SK-N-SH treated with all-trans-retinoic acid at 6 μM for 48 hours (cell line): ENCODE measurements at regions not wholly inside any gene's neighbourhood (a gene's known extent, or its start where the extent isn't known, plus 50 kb on each side); places are given as distances from the start of the nearest gene placed in this dataset.
"Not testable (repeated sequence)": the region's sequence is repeated elsewhere in the genome, so short reads cannot be mapped to it uniquely, and the experiment has no call there.

Experiments used
- ATAC-seq: fragments of 200-7000 bp; cut with Tn5 transposase; 3 replicates; pipeline ENCODE4 v1.9.1; 2020; ENCODE audit warnings: mild to moderate bottlenecking, moderate library complexity
- ARNTL ChIP-seq: fragments of 450-650 bp; formaldehyde crosslinking; IDR thresholded peaks from 2 replicates; pipeline ENCODE4 v1.5.0; 2020; ENCODE audit warnings: low read depth, mild to moderate bottlenecking, moderate library complexity, borderline replicate concordance
- BACH2 ChIP-seq: fragments of 250-450 bp; sonication (Bioruptor Pico); IDR thresholded peaks from 2 replicates; pipeline ENCODE4 v1.9.0; 2021; ENCODE audit warnings: mild to moderate bottlenecking, borderline replicate concordance
- CSDC2 ChIP-seq: fragments of 250-450 bp; sonication (Bioruptor Pico); IDR thresholded peaks from 2 replicates; pipeline ENCODE4 v1.5.0; 2020; ENCODE audit warnings: mild to moderate bottlenecking, moderate library complexity
- ESRRG ChIP-seq: fragments of 250-450 bp; sonication (Bioruptor Pico); IDR thresholded peaks from 2 replicates; pipeline ENCODE4 v1.6.1; 2021; ENCODE audit warnings: mild to moderate bottlenecking
- GLIS3 ChIP-seq: fragments of 250-450 bp; sonication (Bioruptor Pico); IDR thresholded peaks from 2 replicates; pipeline ENCODE4 v1.5.0; 2020; ENCODE audit warnings: mild to moderate bottlenecking, moderate library complexity
- ISL1 ChIP-seq: fragments of 250-450 bp; sonication (Bioruptor Pico); IDR thresholded peaks from 2 replicates; pipeline ENCODE4 v2.1.2; 2022; ENCODE audit warnings: mild to moderate bottlenecking, moderate library complexity
- OSR1 ChIP-seq: fragments of 250-450 bp; sonication (Bioruptor Pico); IDR thresholded peaks from 2 replicates; pipeline ENCODE4 v1.8.0; 2022; ENCODE audit warnings: moderate library complexity, mild to moderate bottlenecking, inconsistent platforms
- PPARA ChIP-seq: fragments of 250-450 bp; sonication (Bioruptor Pico); IDR thresholded peaks from 2 replicates; pipeline ENCODE4 v1.5.0; 2020; ENCODE audit warnings: mild to moderate bottlenecking, borderline replicate concordance
- RARB ChIP-seq: fragments of 250-450 bp; sonication (Bioruptor Pico); IDR thresholded peaks from 2 replicates; pipeline ENCODE4 v1.8.0; 2021; ENCODE audit warnings: mild to moderate bottlenecking, moderate library complexity
- SNAI2 ChIP-seq: fragments of 250-450 bp; sonication (Bioruptor Pico); IDR thresholded peaks from 2 replicates; pipeline ENCODE4 v1.5.0; 2020; ENCODE audit warnings: mild to moderate bottlenecking, moderate library complexity
- TCF4 ChIP-seq: fragments of 250-450 bp; sonication (Bioruptor Pico); IDR thresholded peaks from 2 replicates; pipeline ENCODE4 v1.8.0; 2021; ENCODE audit warnings: mild to moderate bottlenecking, moderate library complexity, borderline replicate concordance
- TOX ChIP-seq: fragments of 250-450 bp; sonication (Bioruptor Pico); IDR thresholded peaks from 2 replicates; pipeline ENCODE4 v1.8.0; 2021; ENCODE audit warnings: mild to moderate bottlenecking, moderate library complexity, borderline replicate concordance
- ZC3H10 ChIP-seq: fragments of 250-450 bp; sonication (Bioruptor Pico); IDR thresholded peaks from 2 replicates; pipeline ENCODE4 v1.5.1; 2021; ENCODE audit warnings: mild to moderate bottlenecking, moderate library complexity
- ZFP3 ChIP-seq: fragments of 250-450 bp; sonication (Bioruptor Pico); IDR thresholded peaks from 2 replicates; pipeline ENCODE4 v1.5.0; 2020; ENCODE audit warnings: mild to moderate bottlenecking, moderate library complexity
- ZFP30 ChIP-seq: fragments of 450-650 bp; formaldehyde crosslinking; IDR thresholded peaks from 2 replicates; pipeline ENCODE4 v1.5.0; 2022; ENCODE audit warnings: mild to moderate bottlenecking, moderate library complexity
- ZNF565 ChIP-seq: fragments of 450-650 bp; formaldehyde crosslinking; conservative IDR thresholded peaks from 2 replicates; pipeline ENCODE4 v1.5.0; 2020; ENCODE audit warnings: low read depth, mild to moderate bottlenecking, moderate library complexity
- ZNF70 ChIP-seq: fragments of 450-650 bp; formaldehyde crosslinking; IDR thresholded peaks from 2 replicates; pipeline ENCODE4 v1.5.0; 2020; ENCODE audit warnings: mild to moderate bottlenecking, moderate library complexity
- ZNF8 ChIP-seq: fragments of 450-650 bp; formaldehyde crosslinking; IDR thresholded peaks from 2 replicates; pipeline ENCODE4 v1.5.0; 2020; ENCODE audit warnings: mild to moderate bottlenecking, moderate library complexity
- TF ChIP-seq, protein P1 (sequence below): fragments of 250-450 bp; sonication (Bioruptor Pico); IDR thresholded peaks from 2 replicates; pipeline ENCODE4 v1.5.1; 2020; ENCODE audit warnings: low read depth, mild to moderate bottlenecking, moderate library complexity
- TF ChIP-seq, protein P2 (sequence below): fragments of 250-450 bp; sonication (Bioruptor Pico); IDR thresholded peaks from 2 replicates; pipeline ENCODE4 v1.8.0; 2020; ENCODE audit warnings: mild to moderate bottlenecking, moderate library complexity, borderline replicate concordance

- TF ChIP-seq BACH2 (no peak), ESRRG (no peak), TOX (CRISPR knock-in tag) (no peak), ZNF70 (no peak), GLIS3 (CRISPR knock-in tag) (no peak), ISL1 (CRISPR knock-in tag) (no peak), ZFP30 (CRISPR knock-in tag) (no peak), PPARA (no peak), ARNTL (CRISPR knock-in tag) (no peak), CSDC2 (no peak), ZFP3 (no peak), RARB (CRISPR knock-in tag) (no peak), OSR1 (CRISPR knock-in tag) (no peak)
- TF ChIP-seq, protein P1, sequence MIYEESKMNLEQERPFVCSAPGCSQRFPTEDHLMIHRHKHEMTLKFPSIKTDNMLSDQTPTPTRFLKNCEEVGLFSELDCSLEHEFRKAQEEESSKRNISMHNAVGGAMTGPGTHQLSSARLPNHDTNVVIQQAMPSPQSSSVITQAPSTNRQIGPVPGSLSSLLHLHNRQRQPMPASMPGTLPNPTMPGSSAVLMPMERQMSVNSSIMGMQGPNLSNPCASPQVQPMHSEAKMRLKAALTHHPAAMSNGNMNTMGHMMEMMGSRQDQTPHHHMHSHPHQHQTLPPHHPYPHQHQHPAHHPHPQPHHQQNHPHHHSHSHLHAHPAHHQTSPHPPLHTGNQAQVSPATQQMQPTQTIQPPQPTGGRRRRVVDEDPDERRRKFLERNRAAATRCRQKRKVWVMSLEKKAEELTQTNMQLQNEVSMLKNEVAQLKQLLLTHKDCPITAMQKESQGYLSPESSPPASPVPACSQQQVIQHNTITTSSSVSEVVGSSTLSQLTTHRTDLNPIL (CRISPR knock-in tag): no peak
- TF ChIP-seq, protein P2, sequence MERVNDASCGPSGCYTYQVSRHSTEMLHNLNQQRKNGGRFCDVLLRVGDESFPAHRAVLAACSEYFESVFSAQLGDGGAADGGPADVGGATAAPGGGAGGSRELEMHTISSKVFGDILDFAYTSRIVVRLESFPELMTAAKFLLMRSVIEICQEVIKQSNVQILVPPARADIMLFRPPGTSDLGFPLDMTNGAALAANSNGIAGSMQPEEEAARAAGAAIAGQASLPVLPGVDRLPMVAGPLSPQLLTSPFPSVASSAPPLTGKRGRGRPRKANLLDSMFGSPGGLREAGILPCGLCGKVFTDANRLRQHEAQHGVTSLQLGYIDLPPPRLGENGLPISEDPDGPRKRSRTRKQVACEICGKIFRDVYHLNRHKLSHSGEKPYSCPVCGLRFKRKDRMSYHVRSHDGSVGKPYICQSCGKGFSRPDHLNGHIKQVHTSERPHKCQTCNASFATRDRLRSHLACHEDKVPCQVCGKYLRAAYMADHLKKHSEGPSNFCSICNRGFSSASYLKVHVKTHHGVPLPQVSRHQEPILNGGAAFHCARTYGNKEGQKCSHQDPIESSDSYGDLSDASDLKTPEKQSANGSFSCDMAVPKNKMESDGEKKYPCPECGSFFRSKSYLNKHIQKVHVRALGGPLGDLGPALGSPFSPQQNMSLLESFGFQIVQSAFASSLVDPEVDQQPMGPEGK (CRISPR knock-in tag): no peak
- ATAC-seq: no peak
These were observed 177.8 kb downstream of the KLF13 start for GRCh38 chr15:31504462-31504839.

DNA sequence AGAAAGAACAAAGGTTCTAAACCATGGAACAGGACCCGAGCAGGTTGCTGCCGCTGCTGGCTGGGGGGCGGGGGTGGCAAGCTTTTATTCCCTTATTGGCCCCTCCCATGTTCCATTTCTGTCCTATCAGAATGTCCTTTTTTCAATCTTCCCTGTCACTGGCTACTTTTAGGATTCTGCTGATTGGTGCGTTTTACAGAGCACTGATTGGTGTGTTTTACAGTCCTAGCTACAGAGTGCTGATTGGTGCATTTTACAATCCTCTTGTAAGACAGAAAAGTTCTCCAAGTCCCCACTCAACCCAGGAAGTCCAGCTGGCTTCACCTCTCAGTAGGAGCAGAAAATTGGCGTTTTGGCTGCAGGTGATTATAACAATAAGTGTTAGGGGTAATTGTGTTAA, 180.9 kb downstream of the KLF13 start:
- not testable (repeated sequence) for ATAC-seq

GRCh38 chr15:31508656-31509055, 182.0 kb downstream of the KLF13 start:
- TF ChIP-seq OSR1 (CRISPR knock-in tag) (no peak), ZC3H10 (no peak), PPARA (no peak), ZNF8 (CRISPR knock-in tag) (no peak), BACH2 (no peak), SNAI2 (CRISPR knock-in tag) (no peak), ESRRG (no peak), TCF4 (CRISPR knock-in tag) (no peak), ZFP3 (no peak), ZNF565 (CRISPR knock-in tag) (no peak), RARB (CRISPR knock-in tag) (no peak), ZFP30 (CRISPR knock-in tag) (no peak), GLIS3 (CRISPR knock-in tag) (no peak), ARNTL (CRISPR knock-in tag) (no peak)
- TF ChIP-seq, protein P2 (CRISPR knock-in tag): no peak
- TF ChIP-seq, protein P1 (CRISPR knock-in tag): no peak

GRCh38 chr15:31510057-31510456, 183.4 kb downstream of the KLF13 start:
- no peak for ATAC-seq
- TF ChIP-seq RARB (CRISPR knock-in tag) (no peak), BACH2 (no peak), ZNF70 (no peak), CSDC2 (no peak), ARNTL (CRISPR knock-in tag) (no peak), ZNF565 (CRISPR knock-in tag) (no peak), OSR1 (CRISPR knock-in tag) (no peak), ZNF8 (CRISPR knock-in tag) (no peak)
- TF ChIP-seq, protein P1 (CRISPR knock-in tag): no peak
- TF ChIP-seq, all 23 proteins: peak for 0

More at GRCh38 chr15:31508656-31509055, 182.0 kb downstream of the KLF13 start:
- ATAC-seq: no peak
